ENCODE measurements at regions not wholly inside any gene's neighbourhood (a gene's known extent, or its start where the extent isn't known, plus 50 kb on each side); places are given as distances from the start of the nearest gene placed in this dataset.
"Not testable (repeated sequence)": the region's sequence is repeated elsewhere in the genome, so short reads cannot be mapped to it uniquely, and the experiment has no call there.

DNA sequence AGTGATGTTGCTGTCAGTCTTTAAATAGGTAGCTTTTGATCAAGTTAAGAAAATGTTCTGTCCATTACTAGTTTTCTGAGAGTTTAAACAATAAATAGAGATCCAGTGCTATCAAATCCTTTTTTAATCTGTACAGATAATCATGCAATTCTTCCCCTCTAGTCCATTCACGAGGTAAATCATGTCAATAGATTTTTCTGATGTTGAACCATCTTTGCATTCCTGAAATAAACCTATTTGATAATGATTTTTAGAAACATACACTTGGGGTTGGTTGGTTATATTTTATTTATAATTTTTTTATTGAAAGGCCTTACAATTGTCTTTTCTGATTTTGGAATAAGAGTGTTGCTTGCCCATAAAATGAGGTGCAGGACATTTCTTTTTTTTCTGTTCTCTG, 95.0 kb downstream of the FAM53A start:
- no peak for DNase-seq

DNA sequence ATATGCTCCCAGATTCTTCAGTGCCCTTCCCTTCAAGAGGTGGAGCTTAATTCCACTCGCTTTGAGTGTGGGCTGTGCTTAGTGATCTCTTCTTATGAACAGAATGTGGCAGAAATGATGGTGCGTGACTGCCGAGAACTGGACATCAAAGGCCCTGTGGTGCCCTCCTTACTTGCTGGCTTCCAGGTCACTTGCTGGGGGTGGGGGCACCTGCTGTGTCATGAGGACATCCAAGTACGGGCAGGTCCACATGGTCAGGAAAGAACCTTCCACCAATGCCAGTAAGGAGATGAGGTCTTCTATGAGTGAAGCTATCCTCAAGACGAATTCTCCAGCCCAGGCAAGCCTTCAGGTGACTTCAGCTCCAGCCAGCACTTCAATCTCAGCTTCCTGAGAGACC, 95.8 kb downstream of the FAM53A start:
- DNase-seq, result no peak

DNA sequence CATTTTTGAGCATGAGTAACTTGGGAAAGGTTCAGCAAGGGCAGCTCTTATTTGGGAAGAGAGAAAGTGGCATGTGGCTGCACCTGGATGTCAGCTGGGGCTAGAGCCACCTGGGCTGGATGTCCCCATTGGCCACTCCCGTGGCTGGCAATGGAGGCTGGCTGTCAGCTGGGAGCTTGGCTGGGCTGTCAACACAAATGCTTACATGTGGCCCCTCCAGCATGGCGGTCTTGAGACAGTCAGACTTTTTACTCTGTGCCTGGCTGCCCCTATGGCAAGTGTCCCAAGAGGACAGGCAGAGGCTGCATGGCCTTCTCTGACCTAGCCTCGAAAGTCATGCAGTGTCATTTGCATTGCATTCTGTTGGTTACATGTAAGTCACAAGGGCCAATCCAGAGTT, 99.6 kb downstream of the FAM53A start:
- no peak for DNase-seq

DNA sequence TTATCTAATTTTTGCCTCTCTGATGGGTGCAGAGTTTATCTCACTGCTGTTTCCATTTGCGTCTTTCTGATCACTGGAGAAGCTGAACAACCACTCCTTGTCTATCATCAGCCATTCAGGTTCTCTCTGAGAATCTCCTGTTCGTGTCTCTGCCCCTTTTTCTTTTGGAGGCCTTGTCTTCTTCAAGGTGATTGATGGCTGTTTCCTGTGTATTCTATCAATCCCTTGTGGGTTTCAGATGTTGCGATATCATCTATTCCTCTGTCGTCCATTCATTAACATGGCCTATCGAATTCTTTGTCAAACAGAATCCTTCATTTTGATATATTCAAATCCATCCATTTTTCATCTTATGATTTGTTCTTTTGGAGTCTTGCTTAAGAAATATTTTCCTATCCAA, 100.3 kb downstream of the FAM53A start:
- DNase-seq, result no peak

DNA sequence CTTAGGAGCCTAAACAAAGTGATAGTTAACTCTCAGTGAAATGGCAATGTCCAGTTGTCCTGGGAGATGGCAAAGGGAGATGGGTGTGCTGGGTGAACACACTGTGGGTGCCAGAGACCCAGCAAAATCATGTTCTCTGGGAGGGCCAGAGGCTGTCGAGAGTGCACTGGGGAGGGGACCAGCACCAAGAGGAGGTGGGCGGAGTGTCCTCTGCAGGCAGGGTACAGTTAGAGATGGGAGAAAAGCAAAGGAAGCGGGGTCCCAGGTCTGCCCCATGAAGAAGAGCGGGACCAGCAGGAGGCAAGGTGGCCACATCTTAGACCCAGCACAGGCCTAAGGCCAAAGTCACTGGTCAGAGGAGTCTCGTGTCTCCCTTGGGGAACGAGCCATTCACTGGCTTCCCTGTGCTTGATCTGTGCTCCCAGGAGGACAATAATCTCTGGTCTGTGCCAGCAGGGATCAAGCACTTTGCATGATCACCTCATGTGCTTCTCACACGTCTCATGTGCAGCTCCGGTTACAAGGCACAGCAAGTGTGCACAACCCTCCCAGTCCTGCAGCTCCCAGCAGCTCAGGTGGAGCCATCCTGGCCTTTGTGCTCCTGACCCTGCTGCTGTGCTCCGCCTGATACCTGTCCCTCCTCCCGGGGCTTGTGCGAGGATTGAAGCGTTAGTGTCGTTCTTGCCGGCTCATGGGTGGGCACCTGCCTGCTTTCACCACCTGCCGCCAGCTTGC, 100.9 kb downstream of the FAM53A start:
- DNase-seq, result no peak

DNA sequence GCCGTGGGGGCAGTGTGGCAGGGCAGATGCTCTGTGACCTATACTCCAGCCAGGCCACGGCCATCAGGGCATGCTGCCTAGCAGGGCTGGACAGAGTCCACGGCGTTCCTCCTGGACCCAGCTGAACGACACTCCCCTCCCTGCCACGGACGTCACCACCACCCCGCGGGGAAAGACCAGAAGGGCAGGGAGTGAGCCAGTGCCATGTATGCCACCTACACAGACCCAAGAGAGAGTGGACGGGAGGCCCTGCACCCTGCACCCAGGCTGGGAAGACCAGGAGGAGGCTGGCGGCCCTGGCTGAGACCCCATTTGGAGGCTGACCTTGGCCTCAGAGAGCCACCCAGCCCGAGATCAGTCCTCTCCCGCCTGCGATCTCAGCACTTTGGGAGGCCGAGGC, 101.9 kb downstream of the FAM53A start:
- DNase-seq, result no peak

DNA sequence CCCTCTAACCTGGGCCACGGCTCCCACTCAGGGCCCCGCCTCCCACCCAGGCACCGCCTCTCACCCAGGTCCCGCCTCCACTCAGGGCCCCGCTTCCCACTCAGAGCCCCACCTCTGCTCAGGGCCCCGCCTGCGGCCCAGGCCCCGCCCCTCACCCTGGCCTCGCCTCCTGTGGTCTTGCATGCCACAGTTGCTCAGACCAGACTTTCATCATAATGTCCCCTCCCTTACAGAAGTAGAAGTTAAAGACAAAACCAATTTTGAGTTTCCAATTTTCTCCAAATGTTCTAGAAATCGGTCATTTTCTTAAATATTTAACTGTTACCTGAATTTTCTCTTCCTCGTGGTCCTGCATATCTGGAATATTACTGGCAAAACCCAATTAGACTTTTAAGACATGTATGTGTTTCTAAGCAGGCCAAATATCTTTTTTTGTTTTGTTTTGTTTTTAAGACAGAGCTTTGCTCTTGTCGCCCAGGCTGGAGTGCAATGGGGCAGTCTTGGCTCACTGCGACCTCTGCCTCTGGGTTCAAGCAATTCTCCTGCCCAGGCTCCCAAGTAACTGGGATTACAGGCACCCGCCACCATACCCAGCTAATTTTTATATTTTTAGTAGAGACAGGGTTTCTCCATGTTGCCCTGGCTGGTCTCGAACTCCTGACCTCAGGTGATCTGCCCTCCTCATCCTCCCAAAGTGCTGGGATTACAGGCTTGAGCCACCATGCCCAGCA, 102.8 kb downstream of the FAM53A start:
- DNase-seq, result peak; percentile 83

DNA sequence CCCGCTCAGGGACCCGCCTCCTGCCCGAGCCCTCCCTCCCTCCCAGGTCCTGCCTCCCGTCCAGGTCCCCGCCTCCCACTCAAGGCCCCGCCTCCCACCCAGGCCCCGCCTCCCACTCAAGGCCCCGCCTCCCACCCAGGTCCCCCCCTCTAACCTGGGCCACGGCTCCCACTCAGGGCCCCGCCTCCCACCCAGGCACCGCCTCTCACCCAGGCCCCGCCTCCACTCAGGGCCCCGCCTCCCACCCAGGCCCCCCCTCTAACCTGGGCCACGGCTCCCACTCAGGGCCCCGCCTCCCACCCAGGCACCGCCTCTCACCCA, 103.5 kb downstream of the FAM53A start:
- not testable (repeated sequence) for DNase-seq

DNA sequence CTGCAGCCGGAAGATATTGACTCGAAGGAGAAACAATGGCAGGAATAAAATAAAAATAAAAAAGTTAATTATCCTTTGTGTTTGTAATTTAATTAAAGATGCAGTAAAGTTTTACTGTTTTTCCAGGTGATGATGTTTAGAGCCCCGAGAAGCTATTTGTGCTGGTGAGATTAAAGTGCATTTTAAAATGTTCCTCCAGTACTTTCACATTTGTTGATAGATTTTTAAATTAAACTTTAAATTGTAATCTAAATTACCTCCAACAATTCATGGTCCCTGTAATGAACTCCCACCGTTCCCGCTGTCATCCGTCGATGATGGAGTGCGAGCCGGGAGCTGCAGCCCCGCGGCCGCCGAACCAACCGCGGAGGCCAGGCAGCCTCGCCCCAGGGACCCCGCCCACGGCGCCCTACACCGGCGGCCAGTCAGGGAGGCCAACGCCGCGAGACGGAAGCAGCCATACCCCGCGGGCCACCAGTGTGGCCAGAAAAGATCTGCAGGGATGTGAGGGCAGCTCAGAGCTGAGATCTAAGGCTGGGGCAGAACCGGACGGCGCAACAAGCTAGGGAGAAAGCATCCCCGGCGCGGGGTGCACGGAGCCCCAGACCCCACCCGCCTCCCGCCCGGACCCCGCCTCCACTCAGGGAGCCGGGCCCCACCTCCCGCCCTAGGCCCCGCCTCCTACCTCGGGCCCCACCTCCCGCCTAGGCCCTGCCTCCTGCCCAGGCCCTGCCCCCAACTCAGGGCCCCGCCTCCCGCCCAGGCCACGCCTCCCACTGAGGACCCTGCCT, 104.0 kb downstream of the FAM53A start:
- DNase-seq, result peak; percentile 90

DNA sequence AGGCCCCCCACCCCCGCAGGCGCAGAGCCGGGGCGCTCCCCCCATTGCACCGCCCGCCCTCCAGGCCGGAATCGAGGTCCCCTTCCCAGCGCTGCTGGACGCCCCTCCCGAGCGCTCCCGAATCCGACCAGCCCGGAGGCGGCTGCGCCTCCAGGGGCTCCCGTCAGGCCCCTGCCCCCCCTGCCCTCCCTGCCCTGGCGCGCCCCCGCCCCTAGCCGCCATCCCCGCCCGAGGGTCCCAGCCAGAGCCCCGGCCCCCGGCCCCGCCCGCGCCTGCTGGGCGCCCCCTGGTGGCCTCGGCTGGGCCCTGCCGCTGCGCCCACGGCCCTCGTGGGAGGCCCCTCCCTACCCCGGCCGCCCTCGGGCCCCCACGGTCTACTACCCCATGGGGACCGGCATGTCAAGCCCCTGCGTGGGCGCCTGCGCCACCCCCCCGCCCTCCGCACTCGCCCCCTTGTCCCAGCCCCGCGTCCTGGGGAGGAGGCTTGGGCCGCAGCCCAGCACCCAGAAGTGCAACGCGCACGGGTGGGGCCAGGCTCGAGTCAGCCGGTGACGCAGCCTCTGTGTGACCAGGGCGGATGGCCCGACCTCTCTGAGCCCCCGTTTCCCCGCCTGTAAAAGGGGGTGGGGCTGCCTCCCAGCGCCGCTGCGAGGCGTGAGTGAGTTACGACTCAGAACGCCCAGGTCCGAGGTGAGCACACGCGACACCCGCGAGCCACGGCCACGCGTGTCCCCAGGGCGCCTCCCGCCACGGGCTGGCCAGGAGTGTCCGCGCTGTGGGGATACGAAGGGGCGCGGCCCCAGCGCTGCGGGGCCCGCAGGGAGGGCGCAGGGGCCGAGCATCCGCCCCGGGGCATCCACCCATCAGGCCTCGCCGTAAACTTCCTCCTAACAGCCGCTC, 104.9 kb downstream of the FAM53A start:
- DNase-seq, result peak; percentile 70

DNA sequence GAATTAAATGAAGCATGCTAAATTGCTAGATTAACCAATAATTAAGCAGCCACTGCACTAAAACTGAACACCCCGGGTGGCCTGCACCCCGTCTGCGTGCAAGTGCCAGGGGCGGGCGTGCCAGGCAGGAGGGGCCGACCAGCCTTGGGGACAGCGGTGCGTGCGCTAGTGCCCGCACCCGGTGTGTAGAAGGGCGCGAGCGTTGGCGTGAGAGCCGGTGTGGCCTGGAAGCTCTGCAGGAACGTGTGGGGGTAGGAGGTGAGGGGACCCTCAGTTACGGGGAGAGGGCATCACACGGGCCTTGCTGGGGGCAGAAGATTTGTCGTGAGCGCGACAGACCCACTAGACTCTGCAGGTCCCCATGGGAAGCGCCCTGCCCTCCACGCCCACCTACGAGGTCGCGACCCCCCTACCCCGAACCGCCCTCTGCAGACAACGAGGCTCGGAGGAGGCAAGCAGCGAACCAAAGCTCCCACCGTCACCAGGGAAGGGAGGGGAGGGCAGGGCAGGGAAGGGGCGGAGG, 105.8 kb downstream of the FAM53A start:
- no peak for DNase-seq

DNA sequence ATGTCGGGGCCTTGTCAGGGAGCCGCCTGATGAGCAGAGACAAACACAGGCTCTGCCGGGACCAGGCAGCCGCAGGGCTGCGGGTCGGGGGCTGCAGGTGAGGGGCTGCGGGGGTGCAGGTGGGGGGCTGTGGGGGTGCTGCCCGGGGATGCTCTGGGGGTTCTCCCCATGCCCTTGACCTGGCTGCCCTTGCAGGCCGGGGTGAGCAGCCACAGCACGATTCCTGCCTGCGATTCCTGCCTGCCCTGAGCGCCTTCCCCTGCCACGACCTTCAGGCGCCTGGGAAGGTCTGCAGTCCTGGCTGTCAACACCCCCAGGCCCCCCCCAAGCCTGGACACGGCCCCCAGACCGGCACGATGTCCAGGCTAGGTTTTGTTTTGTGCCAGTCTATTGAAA, 106.3 kb downstream of the FAM53A start:
- no peak for DNase-seq

DNA sequence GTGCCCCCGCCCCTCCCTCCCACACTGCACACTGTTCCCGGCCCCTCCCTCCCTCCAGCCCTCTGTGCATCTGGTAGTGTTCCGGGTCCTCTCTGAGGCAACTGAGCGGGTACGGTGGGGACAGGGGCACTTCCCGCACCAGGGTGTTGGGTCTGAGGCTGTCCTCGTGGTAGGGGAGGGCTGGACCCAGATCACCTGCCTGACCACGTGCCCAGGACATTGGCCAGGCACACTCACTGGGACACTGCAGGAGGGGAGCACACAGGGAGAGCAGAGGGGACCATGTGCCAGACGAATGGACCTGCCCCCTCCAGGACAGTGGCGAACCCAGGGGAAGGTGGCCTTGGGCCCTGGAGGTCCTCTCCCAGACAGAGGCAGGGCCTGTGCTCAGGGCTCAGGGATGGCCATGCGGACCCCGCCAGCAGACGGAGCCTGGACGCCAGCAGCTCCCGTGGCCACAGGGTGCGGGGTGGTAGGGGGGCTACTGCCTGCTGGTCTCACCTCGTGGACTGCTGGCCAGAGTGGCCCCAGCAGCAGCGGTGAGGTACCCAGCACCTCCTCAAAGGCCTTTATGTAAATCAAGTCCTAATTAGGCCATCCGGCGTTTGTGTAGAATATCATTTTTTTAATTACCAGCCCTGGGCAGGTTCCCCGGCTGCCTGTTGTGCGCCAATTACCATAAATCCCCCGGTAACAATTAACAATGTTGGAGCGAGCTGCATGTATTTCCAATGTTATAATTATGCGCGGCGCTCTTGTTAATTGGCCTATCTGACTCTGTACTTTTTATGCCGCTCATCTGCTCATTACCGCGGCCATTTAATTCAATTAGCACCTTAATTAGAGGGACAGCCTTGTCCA, 106.9 kb downstream of the FAM53A start:
- no peak for DNase-seq

DNA sequence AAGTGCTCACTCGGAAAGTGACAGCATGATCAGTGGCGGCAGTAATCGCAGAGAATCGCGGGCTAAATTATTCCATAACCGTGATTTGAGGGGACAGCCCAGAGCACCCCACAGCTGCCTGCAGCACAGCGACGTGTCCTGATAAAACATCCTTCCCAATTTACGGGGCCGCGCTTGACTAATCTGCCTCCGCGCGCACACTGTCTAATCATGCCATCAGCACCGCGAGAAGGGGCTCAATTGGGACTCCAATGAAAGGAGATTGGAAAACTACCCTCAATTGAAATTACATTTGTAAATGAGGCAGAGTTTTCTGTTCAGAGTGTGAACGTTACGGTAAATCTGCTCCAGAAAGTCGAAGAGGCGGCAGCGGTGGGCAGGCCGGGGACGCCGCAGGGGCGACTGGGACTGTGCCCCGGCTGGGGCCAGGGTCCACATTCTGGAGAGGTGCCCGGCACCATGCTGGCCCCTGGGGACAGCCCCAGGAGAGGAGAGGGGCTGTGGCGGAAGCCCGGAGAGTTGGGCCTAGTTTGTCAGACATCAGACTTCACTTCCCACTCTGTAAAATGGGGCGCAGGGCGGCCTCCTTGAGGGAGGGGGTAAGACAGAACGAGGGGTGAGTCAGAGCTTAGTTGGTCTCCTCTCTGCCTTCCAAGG, 107.7 kb downstream of the FAM53A start:
- DNase-seq, result no peak

DNA sequence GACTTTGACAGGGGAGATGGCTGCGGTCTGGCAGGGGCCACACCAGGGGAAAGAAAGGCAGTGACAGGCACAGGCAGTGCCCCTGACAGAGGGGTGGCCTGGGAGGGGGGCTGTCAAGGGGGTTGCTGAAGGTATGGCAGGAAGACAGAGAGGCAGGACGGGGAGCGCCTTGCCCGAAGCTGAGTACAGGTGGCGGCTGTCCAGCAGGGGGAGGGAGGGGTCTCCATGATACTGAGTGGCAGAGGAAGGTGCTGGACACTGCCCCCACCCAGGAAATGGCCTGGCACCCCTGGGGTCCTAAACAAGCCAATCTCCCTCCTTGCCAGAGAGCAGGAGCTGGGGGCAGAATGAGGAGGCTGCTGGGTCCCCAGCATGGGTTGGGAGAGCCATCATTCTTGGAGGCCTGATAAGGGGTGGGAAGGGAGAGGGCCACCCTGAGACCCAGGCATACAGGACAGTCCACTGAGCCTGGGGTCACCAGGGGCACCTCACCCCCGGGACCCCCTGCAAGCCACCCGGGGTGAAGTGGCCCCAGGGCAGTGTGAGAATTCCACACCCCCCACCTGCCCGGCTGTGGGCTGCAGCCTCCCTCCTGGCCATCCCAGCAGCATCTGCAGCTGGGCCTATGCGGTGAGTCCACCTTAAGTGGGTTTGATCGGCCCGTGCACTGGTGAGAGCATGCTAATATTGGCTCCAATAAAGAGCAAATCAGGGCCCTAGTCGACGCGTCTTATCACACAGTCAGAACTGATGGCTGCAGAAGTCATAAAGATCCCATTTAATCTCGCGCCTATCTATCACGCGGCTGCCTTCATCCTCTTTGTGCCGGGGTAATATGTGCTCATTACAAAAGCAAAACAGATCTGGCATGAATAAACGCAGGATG, 108.5 kb downstream of the FAM53A start:
- DNase-seq, result no peak

DNA sequence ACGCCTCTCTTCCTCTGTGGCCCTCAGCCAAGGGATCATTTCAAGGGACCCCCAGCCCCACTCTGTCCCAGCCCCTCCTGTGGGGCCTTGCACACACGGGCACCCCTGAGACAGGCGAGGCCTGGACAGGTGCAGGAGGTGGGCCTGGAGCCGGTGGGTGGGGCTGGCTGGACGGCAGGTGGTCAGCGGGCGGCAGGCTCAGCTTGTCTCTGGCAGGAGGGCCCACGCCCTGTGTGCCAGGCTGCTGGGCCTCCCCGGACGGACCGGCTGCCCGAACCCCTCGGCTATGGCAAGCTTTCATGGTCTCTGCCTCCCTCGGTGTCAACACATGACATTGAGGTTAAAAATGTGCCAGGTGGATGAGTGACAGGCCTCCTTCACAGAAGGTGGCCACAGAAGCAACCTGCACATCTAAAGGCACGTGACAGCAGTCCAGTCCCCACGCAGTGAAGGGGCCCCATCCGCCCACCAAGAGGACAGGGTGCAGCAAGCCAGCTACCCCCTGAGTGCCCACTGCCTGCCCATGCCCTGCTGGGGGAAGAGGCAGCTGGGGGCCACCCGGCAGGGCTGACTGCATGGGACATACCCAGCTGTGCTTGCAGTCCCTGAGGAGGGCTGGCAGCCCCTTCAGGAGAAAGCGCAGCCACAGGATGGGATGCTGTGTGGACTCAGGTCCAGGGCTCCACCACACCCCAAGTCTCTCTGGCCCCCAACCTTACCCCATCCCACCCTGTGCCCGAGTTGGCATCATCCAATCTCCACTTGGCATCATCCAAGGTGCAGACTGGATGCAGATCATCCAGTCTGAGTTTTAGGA, 109.3 kb downstream of the FAM53A start:
- DNase-seq, result no peak

DNA sequence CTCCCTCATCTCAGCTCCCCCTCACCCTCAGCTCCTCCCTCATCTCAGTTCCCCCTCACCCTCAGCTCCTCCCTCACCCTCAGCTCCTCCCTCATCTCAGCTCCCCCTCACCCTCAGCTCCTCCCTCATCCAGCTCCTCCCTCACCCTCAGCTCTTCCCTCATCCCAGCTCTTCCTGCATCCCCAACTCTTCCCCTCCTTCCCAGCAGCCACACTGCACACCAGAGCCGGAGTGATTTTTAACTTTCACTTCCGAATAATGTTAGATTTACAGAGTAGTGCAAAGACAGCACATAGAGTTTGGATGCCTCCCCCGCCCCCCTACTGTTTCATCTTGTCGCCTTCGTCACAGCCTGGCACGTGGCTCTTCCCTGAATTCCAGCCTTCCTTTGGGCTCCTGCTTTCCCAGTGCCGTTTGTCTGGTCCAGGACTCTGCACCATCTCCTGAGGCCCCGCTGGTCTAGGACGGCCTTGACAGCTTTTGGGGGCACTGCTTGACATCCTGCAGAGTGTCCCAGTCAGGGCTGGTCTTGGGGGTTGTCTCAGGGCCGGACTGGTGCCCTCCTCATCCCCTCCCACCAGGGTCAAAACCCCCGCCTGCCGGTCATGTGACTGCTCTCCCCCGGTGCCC, 110.2 kb downstream of the FAM53A start:
- DNase-seq, result no peak

DNA sequence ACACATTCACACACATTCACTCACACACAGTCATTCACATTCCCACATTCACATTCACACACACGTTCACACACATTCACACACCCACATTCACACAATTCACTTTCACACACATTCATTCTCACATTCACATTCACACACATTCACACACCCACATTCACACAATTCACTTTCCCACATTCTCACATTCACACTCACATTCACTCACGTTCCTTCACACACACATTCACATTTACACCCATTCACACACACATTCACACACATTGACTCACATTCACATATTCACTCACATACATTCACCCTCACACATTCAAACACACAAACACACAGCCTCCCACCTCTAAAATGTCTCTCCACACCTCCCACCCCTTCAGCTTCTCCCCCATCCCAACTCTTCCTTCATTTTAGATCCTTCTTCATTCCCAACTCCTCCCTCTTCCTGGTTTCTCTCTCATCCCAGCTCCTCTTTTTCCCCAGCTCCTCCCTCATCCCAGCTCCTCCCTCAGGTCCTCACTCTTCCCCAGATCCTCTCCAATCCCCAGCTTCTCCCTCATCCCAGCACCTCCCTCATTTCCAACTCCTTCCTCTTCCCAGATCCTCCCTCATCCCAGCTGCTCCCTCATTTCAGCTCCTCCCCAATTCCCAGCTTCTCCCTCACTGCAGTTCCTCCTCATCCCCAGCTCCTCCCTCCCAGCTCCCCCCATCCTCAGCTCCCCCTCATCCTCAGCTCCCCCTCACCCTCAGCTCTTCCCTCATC, 111.0 kb downstream of the FAM53A start:
- no peak for DNase-seq

Data from effector CD4-positive, alpha-beta T cell (primary cell).